ENCODE measurements at regions not wholly inside any gene's neighbourhood (a gene's known extent, or its start where the extent isn't known, plus 50 kb on each side); places are given as distances from the start of the nearest gene placed in this dataset.
"Not testable (repeated sequence)": the region's sequence is repeated elsewhere in the genome, so short reads cannot be mapped to it uniquely, and the experiment has no call there.

- Histone ChIP-seq H3K27me3 (ENCODE audit: control insufficient read depth, insufficient read depth, low read length) (peaks cover 71% of the 10 kb centered on the region), H3K36me3 (ENCODE audit: control insufficient read depth, insufficient read depth, low read length) (no peaks in the 10 kb centered on the region), H3K4me1 (ENCODE audit: control insufficient read depth, insufficient read depth, low read length) (peaks cover 6% of the 10 kb centered on the region), H3K27ac (ENCODE audit: low read length) (no peak overlapping the region), H3K4me3 (ENCODE audit: low read length) (no peak overlapping the region), H3K9me3 (replicated peaks; ENCODE audit: control insufficient read depth, low read depth, low read length) (no peaks in the 10 kb centered on the region)
- 67% methylated on average over 1 of the region's 9 CpGs for WGBS (ENCODE audit: insufficient coverage)
- no peak for DNase-seq
Measured at GRCh38 chr6:27674882-27675281, 202.0 kb upstream of the ZNF184 start.

GRCh38 chr6:27672113-27672799 is 199.4 kb upstream of the ZNF184 start:
- WGBS (ENCODE audit: insufficient coverage) = 1% methylated on average over 18 of the region's 28 CpGs
- Histone ChIP-seq H3K4me3 (ENCODE audit: low read length) (no peak overlapping the region), H3K27me3 (ENCODE audit: control insufficient read depth, insufficient read depth, low read length) (peaks cover 75% of the 10 kb centered on the region), H3K9me3 (replicated peaks; ENCODE audit: control insufficient read depth, low read depth, low read length) (no peaks in the 10 kb centered on the region), H3K4me1 (ENCODE audit: control insufficient read depth, insufficient read depth, low read length) (peaks cover 19% of the 10 kb centered on the region), H3K36me3 (ENCODE audit: control insufficient read depth, insufficient read depth, low read length) (no peaks in the 10 kb centered on the region), H3K27ac (ENCODE audit: low read length) (no peak overlapping the region)
- DNase-seq = peak; percentile 13

- WGBS (ENCODE audit: insufficient coverage) = 12% methylated on average over 11 of the region's 18 CpGs
- H3K9me3 ChIP-seq (replicated peaks; ENCODE audit: control insufficient read depth, low read depth, low read length) = no peaks in the 10 kb centered on the region
- H3K4me1 ChIP-seq (ENCODE audit: control insufficient read depth, insufficient read depth, low read length) = peaks cover 19% of the 10 kb centered on the region
- no peaks in the 10 kb centered on the region for H3K36me3 ChIP-seq (ENCODE audit: control insufficient read depth, insufficient read depth, low read length)
- no peak overlapping the region for H3K4me3 ChIP-seq (ENCODE audit: low read length)
- H3K27me3 ChIP-seq (ENCODE audit: control insufficient read depth, insufficient read depth, low read length) = peaks cover 79% of the 10 kb centered on the region
- H3K27ac ChIP-seq (ENCODE audit: low read length) = no peak overlapping the region
- DNase-seq = peak; percentile 0
Measured at GRCh38 chr6:27669624-27670301, 196.9 kb upstream of the ZNF184 start.

GRCh38 chr6:27669295-27669623 is 196.4 kb upstream of the ZNF184 start:
- H3K9me3 ChIP-seq (replicated peaks; ENCODE audit: control insufficient read depth, low read depth, low read length) = no peaks in the 10 kb centered on the region
- no peaks in the 10 kb centered on the region for H3K36me3 ChIP-seq (ENCODE audit: control insufficient read depth, insufficient read depth, low read length)
- 12% methylated on average over 4 of the region's 11 CpGs for WGBS (ENCODE audit: insufficient coverage)
- H3K4me1 ChIP-seq (ENCODE audit: control insufficient read depth, insufficient read depth, low read length) = peaks cover 19% of the 10 kb centered on the region
- H3K27me3 ChIP-seq (ENCODE audit: control insufficient read depth, insufficient read depth, low read length) = peaks cover 77% of the 10 kb centered on the region
- H3K27ac ChIP-seq (ENCODE audit: low read length) = no peak overlapping the region
- DNase-seq = peak; percentile 13
- H3K4me3 ChIP-seq (ENCODE audit: low read length) = no peak overlapping the region

DNA sequence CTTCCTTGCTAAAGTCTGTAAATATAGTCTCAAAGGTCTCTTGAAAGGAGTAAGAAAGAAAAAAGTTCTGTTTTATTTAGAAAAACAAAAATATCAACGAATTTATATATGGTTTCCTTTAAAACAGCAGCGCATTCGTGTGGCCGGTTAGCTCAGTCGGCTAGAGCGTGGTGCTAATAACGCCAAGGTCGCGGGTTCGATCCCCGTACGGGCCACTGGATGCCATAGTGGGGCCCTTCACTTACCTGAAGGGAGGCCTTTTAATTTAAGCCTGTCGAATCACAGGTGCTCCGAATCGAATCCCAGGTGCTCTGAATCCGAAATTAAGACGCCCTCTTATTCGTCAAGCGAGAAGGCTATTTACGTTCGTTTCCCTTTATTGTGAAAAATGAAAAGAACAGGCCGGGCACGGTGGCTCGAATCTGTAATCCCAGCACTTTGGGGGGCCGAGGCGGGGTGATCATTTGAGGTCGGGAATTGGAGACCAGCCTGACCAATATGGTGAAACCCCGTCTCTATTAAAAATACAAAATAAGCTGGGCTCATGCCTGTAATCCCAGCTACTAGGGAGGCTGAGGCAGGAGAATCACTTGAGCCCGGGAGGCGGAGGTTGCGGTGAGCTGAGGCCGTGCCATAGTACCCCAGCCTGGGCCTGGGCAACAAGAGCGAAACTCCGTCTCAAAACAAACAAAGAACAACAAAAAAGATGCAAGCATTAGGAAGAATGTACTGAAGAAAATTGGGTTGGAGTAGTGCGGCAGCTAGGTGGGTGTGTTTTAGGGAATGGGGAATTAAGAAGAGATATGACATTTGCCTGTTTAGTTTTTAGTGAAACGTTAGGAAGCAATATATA is 195.8 kb upstream of the ZNF184 start:
- no peak overlapping the region for H3K27ac ChIP-seq (ENCODE audit: low read length)
- peaks cover 19% of the 10 kb centered on the region for H3K4me1 ChIP-seq (ENCODE audit: control insufficient read depth, insufficient read depth, low read length)
- H3K27me3 ChIP-seq (ENCODE audit: control insufficient read depth, insufficient read depth, low read length) = peaks cover 76% of the 10 kb centered on the region
- H3K36me3 ChIP-seq (ENCODE audit: control insufficient read depth, insufficient read depth, low read length) = no peaks in the 10 kb centered on the region
- H3K9me3 ChIP-seq (replicated peaks; ENCODE audit: control insufficient read depth, low read depth, low read length) = no peaks in the 10 kb centered on the region
- H3K4me3 ChIP-seq (ENCODE audit: low read length) = no peak overlapping the region
- peak; percentile 58 for DNase-seq
- WGBS (ENCODE audit: insufficient coverage) = 9% methylated on average over 30 of the region's 36 CpGs

- peaks cover 19% of the 10 kb centered on the region for H3K4me1 ChIP-seq (ENCODE audit: control insufficient read depth, insufficient read depth, low read length)
- H3K9me3 ChIP-seq (replicated peaks; ENCODE audit: control insufficient read depth, low read depth, low read length) = no peaks in the 10 kb centered on the region
- WGBS (ENCODE audit: insufficient coverage) = 8% methylated on average over 9 of the region's 22 CpGs
- peak; percentile 3 for DNase-seq
- H3K36me3 ChIP-seq (ENCODE audit: control insufficient read depth, insufficient read depth, low read length) = no peaks in the 10 kb centered on the region
- H3K4me3 ChIP-seq (ENCODE audit: low read length) = no peak overlapping the region
- H3K27me3 ChIP-seq (ENCODE audit: control insufficient read depth, insufficient read depth, low read length) = peaks cover 70% of the 10 kb centered on the region
- H3K27ac ChIP-seq (ENCODE audit: low read length) = no peak overlapping the region
Measured at GRCh38 chr6:27667657-27668441, 194.9 kb upstream of the ZNF184 start.

GRCh38 chr6:27667016-27667656 is 194.2 kb upstream of the ZNF184 start:
- Histone ChIP-seq H3K9me3 (replicated peaks; ENCODE audit: control insufficient read depth, low read depth, low read length) (no peaks in the 10 kb centered on the region), H3K4me3 (ENCODE audit: low read length) (no peak overlapping the region), H3K27ac (ENCODE audit: low read length) (no peak overlapping the region), H3K4me1 (ENCODE audit: control insufficient read depth, insufficient read depth, low read length) (peaks cover 17% of the 10 kb centered on the region), H3K27me3 (ENCODE audit: control insufficient read depth, insufficient read depth, low read length) (peaks cover 65% of the 10 kb centered on the region), H3K36me3 (ENCODE audit: control insufficient read depth, insufficient read depth, low read length) (no peaks in the 10 kb centered on the region)
- no peak for DNase-seq
- 13% methylated on average over 9 of the region's 14 CpGs for WGBS (ENCODE audit: insufficient coverage)

DNA sequence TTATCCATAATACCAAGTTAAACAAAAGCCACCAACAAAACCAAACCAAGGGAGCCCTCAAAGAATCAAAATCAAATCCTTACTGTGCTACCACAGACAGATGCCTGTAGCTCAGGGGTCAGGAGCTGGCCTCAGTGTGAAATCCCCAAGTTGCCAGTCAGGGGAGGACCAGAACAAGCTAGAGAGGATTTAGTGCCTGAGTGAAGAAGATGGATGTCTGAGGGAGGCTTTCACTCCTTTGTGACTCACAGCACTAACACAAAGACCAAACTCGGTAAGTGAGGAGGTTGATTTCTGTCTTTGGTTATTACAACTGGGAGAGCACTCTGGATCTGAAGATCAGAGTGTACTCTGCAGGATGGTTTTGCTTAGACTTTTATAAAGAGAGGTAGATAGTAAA is 189.9 kb upstream of the ZNF184 start:
- H3K4me3 ChIP-seq (ENCODE audit: low read length) = no peak overlapping the region
- H3K27me3 ChIP-seq (ENCODE audit: control insufficient read depth, insufficient read depth, low read length) = peaks cover 26% of the 10 kb centered on the region
- H3K4me1 ChIP-seq (ENCODE audit: control insufficient read depth, insufficient read depth, low read length) = peaks cover 2% of the 10 kb centered on the region
- no peak for DNase-seq
- H3K27ac ChIP-seq (ENCODE audit: low read length) = no peak overlapping the region
- no peaks in the 10 kb centered on the region for H3K36me3 ChIP-seq (ENCODE audit: control insufficient read depth, insufficient read depth, low read length)
- H3K9me3 ChIP-seq (replicated peaks; ENCODE audit: control insufficient read depth, low read depth, low read length) = no peaks in the 10 kb centered on the region
- no CpG with 5 or more reads among the region's 1 CpG for WGBS (ENCODE audit: insufficient coverage)

DNA sequence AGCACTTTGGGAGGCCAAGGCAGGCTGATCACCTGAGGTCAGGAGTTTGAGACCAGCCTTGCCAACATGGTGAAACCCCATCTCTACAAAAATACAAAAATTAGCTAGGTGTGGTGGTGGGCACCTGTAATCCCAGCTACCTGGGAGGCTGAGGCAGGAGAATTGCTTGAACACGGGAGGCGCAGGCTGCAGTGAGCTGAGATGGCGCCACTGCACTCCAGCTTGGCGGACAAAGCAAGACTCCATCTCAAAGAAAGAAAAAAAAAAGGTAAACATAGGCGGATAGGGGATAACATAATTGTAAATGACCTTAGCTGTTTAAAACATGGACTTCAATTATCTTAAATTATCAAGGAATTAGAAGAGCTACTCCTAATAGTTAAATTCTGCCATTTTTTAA is 189.3 kb upstream of the ZNF184 start:
- peaks cover 21% of the 10 kb centered on the region for H3K27me3 ChIP-seq (ENCODE audit: control insufficient read depth, insufficient read depth, low read length)
- not testable (repeated sequence) for H3K36me3 ChIP-seq (ENCODE audit: control insufficient read depth, insufficient read depth, low read length); H3K4me1 ChIP-seq (ENCODE audit: control insufficient read depth, insufficient read depth, low read length); H3K27ac ChIP-seq (ENCODE audit: low read length); H3K4me3 ChIP-seq (ENCODE audit: low read length); DNase-seq; H3K9me3 ChIP-seq (replicated peaks; ENCODE audit: control insufficient read depth, low read depth, low read length)
- no CpG with 5 or more reads among the region's 5 CpGs for WGBS (ENCODE audit: insufficient coverage)

Measured in muscle of leg (tissue), 3 donors.